ENCODE measurements at regions not wholly inside any gene's neighbourhood (a gene's known extent, or its start where the extent isn't known, plus 50 kb on each side); places are given as distances from the start of the nearest gene placed in this dataset.

DNA sequence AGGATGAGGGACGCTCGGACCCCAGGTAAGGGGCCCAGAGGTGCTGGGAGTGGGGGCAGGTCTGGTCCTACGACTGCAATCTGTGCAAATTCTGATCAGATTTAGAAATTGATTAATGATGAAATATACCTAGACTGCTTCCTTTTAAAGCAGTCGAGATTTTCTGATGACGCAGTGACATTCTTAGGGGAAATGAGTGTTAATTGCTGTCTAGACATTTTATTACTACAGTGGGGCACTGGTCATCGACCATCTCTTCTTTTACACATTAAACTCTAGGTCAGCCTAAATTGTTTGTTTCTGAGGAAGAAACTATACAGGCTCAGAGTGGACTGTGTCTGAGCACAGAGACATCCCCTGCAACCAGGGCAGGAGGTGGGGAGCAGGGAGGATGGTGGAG lies 154.4 kb upstream of the SALL3 start:
- TF ChIP-seq, protein P1, sequence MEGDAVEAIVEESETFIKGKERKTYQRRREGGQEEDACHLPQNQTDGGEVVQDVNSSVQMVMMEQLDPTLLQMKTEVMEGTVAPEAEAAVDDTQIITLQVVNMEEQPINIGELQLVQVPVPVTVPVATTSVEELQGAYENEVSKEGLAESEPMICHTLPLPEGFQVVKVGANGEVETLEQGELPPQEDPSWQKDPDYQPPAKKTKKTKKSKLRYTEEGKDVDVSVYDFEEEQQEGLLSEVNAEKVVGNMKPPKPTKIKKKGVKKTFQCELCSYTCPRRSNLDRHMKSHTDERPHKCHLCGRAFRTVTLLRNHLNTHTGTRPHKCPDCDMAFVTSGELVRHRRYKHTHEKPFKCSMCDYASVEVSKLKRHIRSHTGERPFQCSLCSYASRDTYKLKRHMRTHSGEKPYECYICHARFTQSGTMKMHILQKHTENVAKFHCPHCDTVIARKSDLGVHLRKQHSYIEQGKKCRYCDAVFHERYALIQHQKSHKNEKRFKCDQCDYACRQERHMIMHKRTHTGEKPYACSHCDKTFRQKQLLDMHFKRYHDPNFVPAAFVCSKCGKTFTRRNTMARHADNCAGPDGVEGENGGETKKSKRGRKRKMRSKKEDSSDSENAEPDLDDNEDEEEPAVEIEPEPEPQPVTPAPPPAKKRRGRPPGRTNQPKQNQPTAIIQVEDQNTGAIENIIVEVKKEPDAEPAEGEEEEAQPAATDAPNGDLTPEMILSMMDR (IDR thresholded peaks at IDR 0.05; ENCODE audit: low read depth, low read length, poor library complexity, severe bottlenecking), result no peak
- no peak for TF ChIP-seq EZH2phosphoT487 (IDR thresholded peaks at IDR 0.05; ENCODE audit: borderline replicate concordance, low read length)
